Hematopoietic multipotent progenitor cell treated with erythropoietin and hydrocortisone succinate and interleukin-3 and kit ligand, for 15 days (in vitro differentiated cells): ENCODE measurements at regions not wholly inside any gene's neighbourhood (a gene's known extent, or its start where the extent isn't known, plus 50 kb on each side); places are given as distances from the start of the nearest gene placed in this dataset.

ENCODE experiments used
- DNase-seq: peaks from one replicate; pipeline ENCODE4 v3.0.0-alpha.2; 2015; ENCODE audit warnings: low spot score

DNA sequence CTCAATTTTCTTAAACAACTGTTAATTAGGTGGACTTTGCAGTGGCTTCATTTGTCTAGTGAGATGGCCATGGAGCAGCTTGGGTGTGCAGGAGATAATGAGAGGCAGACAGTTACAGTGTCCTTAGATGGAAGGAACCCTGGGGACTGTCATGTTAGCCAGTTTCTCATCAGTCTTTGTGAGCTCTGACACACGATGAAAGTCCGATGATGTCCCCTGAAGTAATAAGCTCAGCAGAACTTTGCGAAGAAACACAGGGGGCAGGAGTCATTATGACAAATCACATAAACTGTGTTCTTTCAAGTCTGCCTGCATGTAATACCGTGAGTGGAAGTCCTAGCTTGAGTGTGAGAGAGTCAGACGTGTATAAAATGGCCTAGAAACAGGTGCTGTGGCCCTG lies 201.8 kb downstream of the DRD1 start:
- no peak for DNase-seq

DNA sequence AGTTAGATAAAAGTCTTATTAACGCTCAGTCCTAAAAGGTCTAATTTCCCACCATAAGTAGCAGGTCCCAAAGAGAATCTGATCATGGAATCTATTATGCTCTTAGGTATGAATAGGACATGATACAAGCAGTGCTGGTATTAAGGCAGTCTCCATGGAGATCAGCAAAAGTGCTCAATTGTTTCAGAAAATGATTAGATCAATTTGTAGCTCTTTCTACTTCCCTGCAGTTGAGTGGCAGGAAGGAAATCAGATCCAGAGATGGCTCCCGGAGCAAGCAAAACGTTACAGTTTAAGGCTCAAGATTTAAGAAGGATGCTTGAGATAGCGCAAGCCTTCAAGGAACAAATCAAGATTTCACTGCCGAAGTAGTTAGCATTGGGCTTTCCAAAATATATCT lies 205.7 kb downstream of the DRD1 start:
- no peak for DNase-seq

DNA sequence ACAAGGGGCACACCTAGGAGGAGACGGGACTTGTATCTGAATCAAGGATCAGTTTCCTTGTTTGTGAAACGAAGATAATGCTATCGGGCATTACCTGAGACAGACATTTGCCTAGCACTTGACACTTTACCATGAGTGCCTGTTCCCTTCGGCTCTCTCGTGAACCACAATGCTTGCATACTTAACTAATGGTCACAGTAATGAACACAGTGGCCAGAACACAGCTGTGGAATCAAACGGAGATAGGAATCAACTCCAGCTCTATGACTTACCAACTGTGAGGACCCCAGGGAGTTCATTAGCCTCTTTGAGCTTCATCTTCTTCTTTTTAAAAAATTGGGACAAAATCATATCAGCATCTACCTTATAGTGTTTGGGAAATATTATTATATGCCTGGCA lies 207.8 kb downstream of the DRD1 start:
- no peak for DNase-seq

DNA sequence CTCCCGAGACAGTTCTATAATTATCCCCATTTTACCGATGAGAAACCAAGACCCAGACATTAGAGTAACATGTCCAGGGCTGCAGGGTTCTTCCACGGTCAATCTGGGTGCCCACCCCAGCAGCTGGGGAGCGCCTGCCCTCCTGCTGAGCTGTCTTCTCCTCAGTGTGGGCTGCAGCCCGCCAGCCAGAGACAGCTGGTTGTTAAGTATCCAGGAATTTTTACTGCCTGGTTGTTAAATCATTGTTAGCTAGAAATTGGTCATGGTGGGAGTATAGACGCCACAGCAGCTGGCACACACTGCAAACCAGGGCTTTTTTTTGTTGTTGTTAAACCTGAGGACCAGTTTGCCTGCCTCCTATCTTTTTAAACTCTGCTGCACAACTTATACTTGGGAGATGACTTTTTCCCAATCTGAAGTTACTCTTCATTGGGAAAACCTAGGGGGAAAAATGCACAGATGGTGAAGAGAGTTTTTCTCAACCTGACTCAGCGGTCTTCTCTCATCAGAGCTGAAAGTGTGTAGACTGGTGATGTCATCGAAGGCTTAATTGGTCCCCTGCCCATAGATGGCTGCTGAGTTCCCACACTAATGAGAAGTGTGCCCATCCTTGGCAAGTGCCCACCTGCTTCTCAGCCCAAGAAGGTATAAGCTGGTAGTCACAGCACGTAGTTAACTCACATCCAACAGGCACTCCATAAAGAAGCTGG lies 208.6 kb downstream of the DRD1 start:
- DNase-seq: no peak

DNA sequence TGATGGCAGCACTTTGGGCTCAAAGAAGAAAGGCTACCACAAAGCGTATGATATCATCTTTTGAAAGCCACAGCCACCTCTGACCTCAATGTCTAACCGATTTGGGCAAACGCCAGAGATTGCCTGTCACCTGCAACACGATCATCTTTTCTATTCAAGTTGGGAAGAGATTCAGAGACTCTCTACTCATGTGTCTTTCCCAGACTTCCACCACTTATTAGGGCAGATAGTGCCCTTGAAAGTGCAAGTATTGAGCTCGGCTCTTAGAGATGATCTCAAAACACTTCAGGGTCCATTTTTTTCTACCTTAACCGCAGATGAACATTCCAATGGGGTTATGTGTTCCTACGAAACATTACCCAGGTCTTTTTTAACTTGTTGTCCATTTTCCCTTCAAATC lies 213.7 kb downstream of the DRD1 start:
- no peak for DNase-seq

DNA sequence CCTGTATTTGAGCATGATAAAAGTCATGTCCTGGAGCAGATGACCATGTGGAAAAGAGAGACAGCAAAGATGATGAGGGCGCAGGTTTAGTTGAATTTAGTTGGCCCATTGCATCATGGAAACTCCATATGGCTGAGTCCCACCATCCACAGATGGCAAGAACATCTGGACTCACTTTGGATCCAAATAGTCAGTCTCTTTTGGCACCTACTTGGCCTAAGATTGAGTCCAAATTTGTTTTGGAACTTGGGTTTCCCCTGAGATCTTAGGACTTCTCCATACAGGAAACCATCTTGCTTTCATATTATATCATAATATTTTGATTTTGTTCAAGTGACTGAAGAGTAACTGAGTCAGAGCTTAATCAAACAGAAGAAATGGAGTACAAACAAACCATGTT lies 217.5 kb downstream of the DRD1 start:
- no peak for DNase-seq

DNA sequence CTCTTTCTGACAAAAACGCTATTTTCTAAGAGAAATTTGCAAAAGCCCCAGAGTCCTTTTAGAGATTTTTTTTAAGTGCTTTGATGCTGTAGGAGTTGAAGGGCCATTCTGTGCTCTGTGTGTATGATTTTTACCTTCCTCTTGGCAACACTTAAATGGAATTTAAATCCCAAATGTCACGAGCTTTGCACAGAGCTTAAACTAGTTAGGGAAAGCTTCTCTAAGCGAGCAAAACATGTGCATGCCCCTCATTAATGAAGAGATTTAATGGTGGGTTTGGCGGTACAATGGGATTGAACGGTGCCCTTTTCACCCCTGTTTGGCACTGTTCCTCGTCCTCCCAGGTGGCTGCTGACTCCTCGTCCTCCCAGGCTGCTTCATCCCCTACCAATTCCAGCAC lies 220.7 kb downstream of the DRD1 start:
- no peak for DNase-seq

DNA sequence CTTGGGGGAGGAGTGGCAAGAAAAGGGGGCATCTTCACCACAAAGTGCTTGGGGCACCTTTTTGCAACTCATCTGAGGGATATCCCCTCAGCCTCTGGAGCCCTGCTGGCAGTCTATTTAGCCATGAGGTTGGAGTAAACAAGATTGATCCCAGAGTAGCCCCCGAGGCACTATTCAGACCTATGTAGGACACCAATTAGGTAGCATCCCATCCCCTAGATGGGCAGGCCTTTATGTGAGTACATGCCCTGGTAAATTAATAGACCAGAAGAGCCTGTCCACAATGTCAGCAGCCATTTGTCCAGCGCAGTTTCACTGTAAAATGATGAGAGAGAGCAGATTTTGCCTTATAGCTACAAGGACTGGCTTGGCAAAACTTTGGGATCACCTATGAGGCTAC lies 221.4 kb downstream of the DRD1 start:
- no peak for DNase-seq

DNA sequence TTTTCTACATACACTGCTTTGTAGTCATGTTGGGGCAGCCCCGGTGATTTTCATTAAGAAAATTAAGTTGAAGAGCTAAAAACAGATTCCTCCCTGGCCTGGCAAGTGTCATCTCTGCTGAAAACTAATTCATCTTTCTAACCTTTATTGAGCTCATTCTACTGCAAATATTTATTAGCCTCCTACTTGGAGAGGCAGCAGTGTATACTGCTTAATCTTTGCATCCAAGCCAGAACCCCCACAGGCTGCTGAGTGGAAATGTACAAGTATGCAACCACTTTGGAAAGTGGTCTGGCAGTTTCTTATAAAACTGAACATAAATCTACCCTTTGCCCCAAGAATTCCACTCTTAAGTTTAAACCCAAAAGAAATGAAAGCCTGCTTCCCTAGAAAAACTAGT lies 223.4 kb downstream of the DRD1 start:
- no peak for DNase-seq

DNA sequence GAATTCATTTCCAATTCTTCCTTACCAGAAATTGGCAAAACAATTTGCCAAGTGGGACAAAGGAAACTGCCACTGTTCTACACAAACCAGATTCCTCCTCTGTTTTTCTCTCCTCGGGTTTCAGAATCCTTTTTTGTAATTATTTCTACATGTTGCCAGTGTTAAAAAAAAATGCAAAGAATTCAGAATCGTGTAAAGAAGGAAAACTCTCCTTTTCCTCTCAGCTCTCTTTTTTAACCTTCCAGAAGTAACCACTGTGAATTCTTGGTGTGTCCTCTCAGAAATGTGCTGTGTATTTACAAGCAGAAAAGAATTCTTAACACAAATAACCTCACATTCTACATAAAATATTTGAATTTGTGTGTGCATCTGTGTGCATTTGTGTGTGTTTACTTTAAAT lies 224.6 kb downstream of the DRD1 start:
- no peak for DNase-seq

DNA sequence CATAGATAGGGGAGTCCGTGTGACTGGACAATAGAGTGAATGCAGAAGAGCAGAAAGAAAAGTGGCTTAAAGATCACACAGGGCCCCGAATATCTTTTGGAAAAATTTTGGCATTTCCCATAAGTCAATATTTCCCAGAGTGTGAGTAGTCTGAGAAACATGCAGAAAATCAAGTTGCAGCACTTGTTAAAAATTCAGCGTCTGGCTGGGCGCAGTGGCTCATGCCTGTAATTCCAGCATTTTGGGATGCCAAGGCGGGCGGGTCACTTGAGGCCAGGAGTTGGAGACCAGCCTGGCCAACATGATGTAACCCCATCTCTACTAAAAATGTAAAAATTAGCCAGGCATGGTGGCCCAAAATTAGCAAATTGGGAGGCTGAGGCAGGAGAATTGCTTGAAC lies 227.0 kb downstream of the DRD1 start:
- no peak for DNase-seq

DNA sequence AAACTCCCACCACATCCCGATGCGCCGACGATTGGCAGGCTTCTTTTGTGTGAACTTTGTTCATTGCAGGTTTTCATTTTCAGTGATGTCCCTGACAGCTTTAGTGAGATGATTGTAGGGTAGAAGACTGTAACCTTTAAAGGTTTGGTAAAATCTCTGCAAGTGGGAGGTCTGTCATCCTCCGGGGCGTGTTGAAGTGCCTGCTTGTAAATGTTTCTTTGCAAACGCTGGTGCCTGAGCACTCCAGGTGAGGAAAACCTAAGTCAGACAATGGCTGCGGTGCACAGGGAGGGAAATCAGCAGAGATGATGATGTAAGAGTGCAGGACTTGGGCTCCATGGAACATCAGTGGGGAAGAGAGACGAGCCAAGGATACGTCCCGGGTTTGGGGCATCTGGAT lies 228.1 kb downstream of the DRD1 start:
- DNase-seq: no peak

DNA sequence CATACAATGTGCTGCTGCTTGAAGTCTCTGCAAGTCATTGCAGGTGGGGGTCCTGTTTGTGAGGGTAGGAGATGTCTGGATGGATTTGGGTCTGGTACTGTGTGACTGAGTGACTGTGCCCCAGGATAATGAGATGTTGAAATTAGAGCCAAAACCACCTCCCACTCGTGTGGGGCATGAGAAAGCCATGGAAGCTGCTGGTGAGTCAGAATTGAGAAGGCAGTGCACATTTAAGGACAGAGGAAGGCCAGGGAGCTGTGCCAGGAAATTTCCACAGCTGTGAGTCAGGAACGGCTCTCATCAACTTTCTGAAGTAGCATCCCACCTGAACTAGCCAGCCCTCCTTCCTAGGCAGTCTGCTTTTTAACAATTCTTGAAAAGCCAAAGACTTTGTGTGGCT lies 229.8 kb downstream of the DRD1 start:
- no peak for DNase-seq

DNA sequence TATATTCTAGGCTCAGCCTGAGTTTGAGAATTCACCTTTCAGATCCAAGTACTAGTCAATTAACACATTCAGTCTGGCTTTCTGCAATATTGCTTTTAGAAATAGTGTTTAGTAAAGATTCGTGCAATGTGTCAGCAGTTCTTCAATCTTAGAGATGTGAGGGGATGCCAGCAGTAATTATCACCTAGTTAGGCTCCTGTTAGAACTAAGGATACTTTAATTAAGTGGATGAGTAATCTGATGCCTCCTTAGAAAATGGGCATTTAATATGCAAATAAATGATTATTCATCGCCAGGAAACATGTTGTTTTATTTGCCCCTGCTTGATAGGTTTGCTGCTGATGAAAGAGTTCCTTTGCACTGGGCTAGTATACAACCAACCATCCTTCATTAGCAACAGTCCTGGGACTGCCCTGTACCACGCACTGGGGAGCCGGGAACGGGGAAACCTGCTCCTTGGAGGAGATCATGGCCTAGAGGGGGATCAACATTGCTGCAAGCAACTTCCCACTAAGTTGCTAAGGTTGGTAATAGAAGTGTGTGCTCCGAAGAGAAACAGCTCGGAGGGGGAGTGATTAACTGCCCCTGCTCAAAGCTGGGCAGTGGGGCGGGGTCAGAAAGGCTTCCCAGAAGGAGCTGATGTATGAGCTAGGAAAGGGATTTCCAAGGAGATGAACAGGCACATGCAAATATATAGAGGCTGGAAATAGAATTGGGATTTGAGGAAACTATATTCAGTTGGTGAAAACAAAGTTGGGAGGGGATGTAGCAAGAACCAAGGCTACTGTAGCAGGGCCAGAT lies 231.8 kb downstream of the DRD1 start:
- DNase-seq: no peak

DNA sequence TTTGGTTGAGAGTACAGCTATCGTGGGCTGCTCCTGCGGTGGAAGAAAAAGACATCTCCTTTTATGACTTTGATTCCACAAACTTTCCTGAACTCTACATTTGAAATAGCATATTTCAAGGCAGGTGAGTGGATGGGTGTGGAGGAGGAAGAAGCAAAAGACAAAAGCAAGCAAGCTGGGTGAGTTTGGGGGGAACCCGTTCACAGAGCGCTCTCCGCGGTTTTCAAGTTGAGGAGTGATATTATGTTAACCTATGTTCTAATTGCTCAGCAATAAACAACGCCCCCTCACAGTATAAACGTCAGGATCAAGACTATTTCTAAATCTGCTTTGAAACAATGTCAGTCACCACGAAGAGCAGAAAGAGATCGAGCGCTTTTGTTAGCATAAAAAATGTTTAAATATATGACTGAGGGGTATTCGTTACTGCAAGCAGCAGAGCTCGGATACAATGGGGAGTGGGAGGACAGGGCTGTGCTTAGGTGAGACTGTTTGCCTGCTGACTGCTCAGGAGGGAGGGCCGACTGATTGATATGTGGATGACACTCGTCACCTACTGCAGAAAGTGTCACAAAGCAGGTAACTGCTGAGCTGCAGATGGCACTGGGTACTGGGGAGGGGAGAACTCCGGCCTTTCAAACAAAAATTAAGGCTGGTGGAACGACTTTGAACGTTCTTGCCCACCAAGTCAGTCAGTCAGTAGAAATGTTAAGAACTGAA lies 236.5 kb downstream of the DRD1 start:
- DNase-seq: no peak

DNA sequence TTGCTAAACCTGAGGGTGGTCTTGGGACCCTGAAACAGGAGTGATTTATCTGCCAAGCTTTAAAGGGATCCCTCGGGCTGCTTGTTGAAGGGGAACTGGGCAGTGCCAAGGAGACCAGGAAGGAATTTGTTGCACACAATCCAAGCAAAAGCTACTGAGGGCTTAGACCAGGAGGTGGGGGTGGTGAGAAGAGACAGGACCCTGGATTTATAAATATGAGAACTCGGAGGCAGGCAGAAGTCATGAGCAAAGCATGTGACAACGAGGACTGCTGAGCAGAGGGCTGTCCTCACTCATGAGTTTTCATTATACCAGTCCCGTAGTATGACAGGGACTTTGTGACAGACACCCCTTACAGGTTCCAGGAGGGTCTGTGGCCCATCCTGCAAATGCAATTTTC lies 237.3 kb downstream of the DRD1 start:
- DNase-seq: no peak

DNA sequence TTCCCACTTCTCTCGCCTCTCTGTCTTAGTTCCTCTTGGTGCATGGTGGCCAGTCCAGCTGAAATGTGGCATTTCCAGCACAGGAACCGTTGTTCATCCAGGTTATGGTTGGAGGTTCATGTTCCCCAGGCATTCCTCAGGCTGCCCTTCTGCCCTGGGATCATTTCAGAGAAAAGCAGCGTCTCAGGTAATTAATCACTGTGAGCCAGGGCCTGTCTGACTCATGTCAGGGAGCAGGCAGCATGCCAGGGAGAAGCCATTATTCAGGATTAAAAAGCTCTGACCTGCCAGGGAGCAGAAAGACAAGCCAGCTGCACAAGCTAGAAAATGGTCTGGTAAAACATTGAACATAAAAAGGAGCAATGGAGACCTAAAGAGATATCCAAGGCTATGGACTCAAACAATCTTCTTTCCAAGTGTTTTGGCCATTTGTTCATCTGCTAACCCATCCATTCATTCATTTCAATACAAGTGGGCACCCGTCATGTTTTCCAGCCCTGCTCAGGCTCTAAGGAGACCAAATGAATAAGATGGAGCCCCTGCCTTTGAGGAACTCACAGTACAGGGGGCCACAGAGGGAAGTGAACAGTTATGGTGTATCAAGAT lies 241.4 kb downstream of the DRD1 start:
- DNase-seq: no peak

DNA sequence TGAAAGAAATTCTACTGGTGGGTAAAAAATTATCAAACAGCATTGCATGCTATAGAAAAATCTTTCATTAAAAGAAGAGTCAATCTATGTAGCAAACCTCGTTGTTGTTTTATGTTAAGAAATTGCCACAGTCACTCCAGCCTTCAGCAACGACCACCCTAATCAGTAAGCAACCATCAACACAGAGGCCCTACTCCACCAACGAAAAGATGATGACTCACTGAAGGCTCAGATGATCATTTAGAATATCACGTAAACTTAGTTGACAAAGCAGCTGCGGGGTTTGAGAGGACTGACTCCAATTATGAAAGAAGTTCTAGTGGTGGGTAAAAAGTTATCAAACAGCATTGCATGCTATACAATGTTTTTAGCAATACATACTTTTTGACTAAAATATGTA lies 242.6 kb downstream of the DRD1 start:
- no peak for DNase-seq

DNA sequence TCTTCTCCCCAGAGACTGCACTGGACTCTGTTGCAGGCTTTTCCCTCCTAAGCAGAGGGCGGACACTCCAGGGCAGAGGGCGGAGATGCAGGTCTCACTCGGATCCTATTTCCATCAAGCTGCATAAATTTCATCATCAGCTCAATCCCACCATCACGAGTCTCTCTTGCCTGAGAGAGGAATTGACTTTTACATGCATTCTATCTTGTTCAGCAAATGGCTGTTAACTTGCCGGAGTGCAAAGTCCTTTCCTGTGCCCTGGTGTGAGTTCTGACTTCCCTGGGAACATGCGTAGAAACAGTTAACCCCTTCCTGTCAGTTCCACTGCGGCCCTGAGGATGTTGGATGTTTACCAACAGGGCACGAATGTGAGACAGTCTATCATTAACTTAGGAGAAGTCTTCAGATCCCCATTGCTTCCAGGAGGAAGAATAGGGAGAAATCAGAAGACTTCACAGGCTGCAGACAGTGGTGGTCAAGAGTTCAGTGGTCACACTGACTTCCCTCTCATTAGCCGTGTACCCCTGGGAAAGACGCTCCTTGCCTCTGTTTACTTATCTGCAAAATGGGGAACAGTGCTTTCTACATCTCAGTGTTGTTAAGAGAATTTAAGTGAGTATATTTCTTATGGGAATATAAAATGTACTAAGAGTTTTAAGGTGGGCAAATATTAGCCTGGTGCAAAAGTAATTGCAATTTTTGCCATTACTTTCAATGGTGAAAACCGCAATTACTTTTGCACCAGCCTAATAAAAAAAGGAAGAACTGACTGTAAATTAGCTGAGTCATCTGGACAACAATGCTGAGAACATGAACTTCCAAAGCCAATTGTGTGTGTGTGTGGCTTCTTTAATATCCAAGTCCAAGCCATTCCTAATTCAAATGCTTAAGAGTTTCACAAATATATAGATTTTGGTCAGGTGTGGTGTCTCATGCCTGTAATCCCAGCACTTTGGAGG lies 248.0 kb downstream of the DRD1 start:
- no peak for DNase-seq

DNA sequence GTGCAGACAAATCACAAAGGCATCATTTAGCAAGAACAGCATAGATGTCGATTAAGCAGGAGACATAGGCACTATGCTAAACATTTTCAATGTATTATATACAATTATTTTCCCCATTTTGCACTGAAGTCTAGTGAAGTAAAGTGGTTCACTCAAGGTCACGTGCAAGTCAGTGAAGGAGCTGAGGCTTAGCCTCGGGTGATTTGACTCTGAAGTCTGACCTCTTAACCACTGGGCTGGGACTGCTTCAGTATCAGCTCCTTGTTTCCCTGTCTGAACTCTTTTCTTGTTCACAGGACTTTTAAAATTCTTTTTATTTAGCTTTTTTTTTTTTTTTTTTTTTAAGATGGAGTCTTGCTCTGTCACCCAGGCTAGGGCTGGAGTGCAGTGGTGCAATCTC lies 262.7 kb downstream of the DRD1 start:
- DNase-seq: no peak

DNA sequence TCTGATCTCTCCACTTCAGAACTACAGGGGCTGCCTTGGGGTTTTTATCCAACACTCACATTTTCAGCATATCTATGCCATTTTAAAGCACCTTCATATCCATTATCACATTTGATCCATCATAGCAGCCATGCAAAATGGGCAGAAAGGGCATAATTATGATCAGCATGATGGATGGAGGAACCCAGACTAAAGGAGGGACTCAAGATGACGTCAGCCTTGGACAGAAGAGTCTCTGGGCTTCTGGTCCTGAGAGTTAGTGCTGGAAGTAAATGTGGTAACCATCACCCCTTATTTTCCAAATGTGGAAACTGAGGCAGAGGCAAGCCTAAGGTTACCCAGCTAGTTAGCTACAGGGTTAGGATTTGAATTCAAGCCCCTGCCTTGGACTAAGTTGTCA lies 273.1 kb downstream of the DRD1 start:
- DNase-seq: no peak
